ENCODE measurements at regions not wholly inside any gene's neighbourhood (a gene's known extent, or its start where the extent isn't known, plus 50 kb on each side); places are given as distances from the start of the nearest gene placed in this dataset.
"Not testable (repeated sequence)": the region's sequence is repeated elsewhere in the genome, so short reads cannot be mapped to it uniquely, and the experiment has no call there.

DNA sequence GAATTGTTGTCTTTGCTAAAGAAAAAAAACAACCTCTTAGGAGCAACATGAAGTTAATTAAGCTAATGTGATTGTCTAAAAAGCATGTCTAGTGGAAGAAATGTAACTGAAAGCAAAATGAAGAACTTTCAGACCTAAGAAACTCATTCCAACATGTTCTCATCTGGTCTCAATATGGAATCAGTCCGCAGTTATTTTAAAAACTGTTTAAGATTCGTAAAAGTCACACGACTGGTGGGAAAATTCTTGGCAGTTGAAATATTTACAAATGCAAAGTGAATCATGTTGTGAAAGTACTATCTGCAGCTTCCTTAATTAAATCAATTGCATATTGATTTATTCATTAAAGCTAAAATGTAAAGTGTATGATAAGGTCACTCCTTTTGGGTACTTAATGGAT, 117.8 kb upstream of the DIAPH2 start:
- WGBS (ENCODE audit: insufficient coverage, low lambda C conversion rate) = no CpG with 5 or more reads among the region's 3 CpGs
- no peaks in the 10 kb centered on the region for H3K4me1 ChIP-seq (ENCODE audit: control insufficient read depth, insufficient read depth, low read length)
- no peak overlapping the region for H3K4me3 ChIP-seq (ENCODE audit: low read length)
- DNase-seq = no peak
- H3K27ac ChIP-seq (ENCODE audit: low read length) = no peak overlapping the region
- H3K36me3 ChIP-seq (ENCODE audit: control insufficient read depth, insufficient read depth, low read length) = no peaks in the 10 kb centered on the region
- H3K9me3 ChIP-seq (ENCODE audit: control insufficient read depth, low read depth, low read length) = no peaks in the 10 kb centered on the region
- no peaks in the 10 kb centered on the region for H3K27me3 ChIP-seq (ENCODE audit: control insufficient read depth, insufficient read depth, low read length)

- Histone ChIP-seq H3K9me3 (ENCODE audit: control insufficient read depth, low read depth, low read length) (no peaks in the 10 kb centered on the region), H3K27ac (ENCODE audit: low read length) (no peak overlapping the region), H3K4me3 (ENCODE audit: low read length) (no peak overlapping the region), H3K4me1 (ENCODE audit: control insufficient read depth, insufficient read depth, low read length) (no peaks in the 10 kb centered on the region), H3K36me3 (ENCODE audit: control insufficient read depth, insufficient read depth, low read length) (no peaks in the 10 kb centered on the region), H3K27me3 (ENCODE audit: control insufficient read depth, insufficient read depth, low read length) (no peaks in the 10 kb centered on the region)
- DNase-seq = no peak
- WGBS (ENCODE audit: insufficient coverage, low lambda C conversion rate) = 92% methylated on average over 2 of the region's 3 CpGs
Measured at GRCh38 chrX:96568071-96568470, 116.6 kb upstream of the DIAPH2 start.

DNA sequence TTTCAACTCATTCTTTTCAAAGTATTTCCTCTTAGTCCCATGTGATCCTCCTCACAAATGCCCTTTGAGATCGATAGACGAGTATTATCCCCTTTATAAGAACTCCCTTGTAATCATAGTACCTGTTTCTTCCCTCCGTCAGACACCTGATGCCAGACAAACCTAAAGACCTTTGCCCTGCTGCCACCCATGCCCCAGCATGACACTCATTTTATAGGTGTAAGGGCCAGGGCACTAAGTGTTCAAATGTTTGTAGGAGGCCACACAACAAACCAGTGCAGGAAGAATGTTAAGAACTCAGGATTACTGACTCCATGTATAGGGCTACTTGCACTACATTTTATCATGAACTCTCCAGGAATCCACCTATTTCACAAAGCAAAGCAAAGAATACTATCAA, 115.6 kb upstream of the DIAPH2 start:
- no peak for DNase-seq
- H3K4me1 ChIP-seq (ENCODE audit: control insufficient read depth, insufficient read depth, low read length) = no peaks in the 10 kb centered on the region
- WGBS (ENCODE audit: insufficient coverage, low lambda C conversion rate) = no CpG with 5 or more reads among the region's 3 CpGs
- H3K9me3 ChIP-seq (ENCODE audit: control insufficient read depth, low read depth, low read length) = no peaks in the 10 kb centered on the region
- H3K36me3 ChIP-seq (ENCODE audit: control insufficient read depth, insufficient read depth, low read length) = no peaks in the 10 kb centered on the region
- no peak overlapping the region for H3K27ac ChIP-seq (ENCODE audit: low read length)
- no peak overlapping the region for H3K4me3 ChIP-seq (ENCODE audit: low read length)
- H3K27me3 ChIP-seq (ENCODE audit: control insufficient read depth, insufficient read depth, low read length) = no peaks in the 10 kb centered on the region

DNA sequence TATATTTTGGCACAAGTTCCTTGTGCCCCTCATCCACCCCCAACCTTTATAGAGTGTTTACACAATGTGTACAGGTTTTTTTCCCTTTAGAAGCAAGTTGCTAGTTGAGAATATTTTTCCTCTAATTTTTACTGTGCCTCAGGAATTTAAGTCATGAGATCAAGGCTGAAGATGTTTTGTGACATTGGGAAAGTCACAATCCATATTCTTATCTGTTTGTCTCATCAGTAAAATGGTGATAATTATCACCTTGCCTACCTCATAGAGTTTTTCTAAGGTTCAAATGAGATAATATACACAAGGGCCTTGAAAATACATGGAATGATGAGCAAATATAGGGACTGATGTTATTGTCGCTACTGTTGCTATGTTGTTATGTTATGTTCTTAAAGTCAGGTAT, 109.6 kb upstream of the DIAPH2 start:
- DNase-seq = no peak
- no CpG with 5 or more reads among the region's 1 CpG for WGBS (ENCODE audit: insufficient coverage, low lambda C conversion rate)
- no peaks in the 10 kb centered on the region for H3K36me3 ChIP-seq (ENCODE audit: control insufficient read depth, insufficient read depth, low read length)
- H3K9me3 ChIP-seq (ENCODE audit: control insufficient read depth, low read depth, low read length) = no peaks in the 10 kb centered on the region
- no peaks in the 10 kb centered on the region for H3K27me3 ChIP-seq (ENCODE audit: control insufficient read depth, insufficient read depth, low read length)
- H3K4me1 ChIP-seq (ENCODE audit: control insufficient read depth, insufficient read depth, low read length) = no peaks in the 10 kb centered on the region
- H3K27ac ChIP-seq (ENCODE audit: low read length) = no peak overlapping the region
- no peak overlapping the region for H3K4me3 ChIP-seq (ENCODE audit: low read length)

DNA sequence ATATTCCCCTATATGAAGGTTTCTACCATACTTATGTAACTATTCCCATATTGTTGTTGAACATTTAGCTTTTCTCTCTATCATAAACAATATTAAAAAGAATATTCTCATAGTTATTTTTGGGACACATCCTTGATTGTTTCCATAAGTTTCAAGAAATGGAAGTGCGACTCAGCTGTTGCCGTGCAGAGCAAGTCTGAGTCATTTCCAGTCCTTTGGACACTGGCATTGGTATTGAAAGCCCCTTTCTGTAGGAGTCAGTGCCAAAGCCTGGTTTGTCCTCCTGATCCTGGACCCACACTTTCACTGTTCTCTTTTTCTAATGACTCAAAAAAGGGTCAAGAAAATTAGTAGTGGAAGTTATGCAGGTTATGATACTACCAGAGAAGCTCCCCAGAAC, 108.3 kb upstream of the DIAPH2 start:
- no peak for DNase-seq
- H3K9me3 ChIP-seq (ENCODE audit: control insufficient read depth, low read depth, low read length) = no peaks in the 10 kb centered on the region
- H3K4me1 ChIP-seq (ENCODE audit: control insufficient read depth, insufficient read depth, low read length) = no peaks in the 10 kb centered on the region
- H3K4me3 ChIP-seq (ENCODE audit: low read length) = no peak overlapping the region
- WGBS (ENCODE audit: insufficient coverage, low lambda C conversion rate) = no CpG with 5 or more reads among the region's 2 CpGs
- H3K27ac ChIP-seq (ENCODE audit: low read length) = no peak overlapping the region
- no peaks in the 10 kb centered on the region for H3K36me3 ChIP-seq (ENCODE audit: control insufficient read depth, insufficient read depth, low read length)
- H3K27me3 ChIP-seq (ENCODE audit: control insufficient read depth, insufficient read depth, low read length) = no peaks in the 10 kb centered on the region

DNA sequence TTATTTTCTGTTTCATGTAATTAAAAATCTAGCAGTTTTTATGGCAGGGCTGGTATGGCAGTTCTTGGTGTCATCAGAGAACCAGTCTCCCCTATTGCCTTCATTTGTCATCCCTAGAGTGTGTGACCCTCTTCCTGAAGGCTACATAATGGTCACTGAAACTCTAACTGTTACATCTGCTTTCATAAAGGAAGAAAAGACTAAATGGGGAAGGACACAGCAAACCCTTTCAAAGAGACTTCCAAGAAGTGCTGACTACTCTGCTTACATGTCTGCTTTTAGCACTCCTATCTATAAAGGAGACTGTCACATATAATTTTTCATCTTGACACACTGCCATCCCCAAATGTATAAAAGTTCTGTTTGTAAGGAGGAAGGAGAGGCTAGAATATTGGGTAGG, 105.9 kb upstream of the DIAPH2 start:
- H3K4me1 ChIP-seq (ENCODE audit: control insufficient read depth, insufficient read depth, low read length) = no peaks in the 10 kb centered on the region
- no peak overlapping the region for H3K27ac ChIP-seq (ENCODE audit: low read length)
- H3K4me3 ChIP-seq (ENCODE audit: low read length) = no peak overlapping the region
- H3K9me3 ChIP-seq (ENCODE audit: control insufficient read depth, low read depth, low read length) = no peaks in the 10 kb centered on the region
- no peaks in the 10 kb centered on the region for H3K27me3 ChIP-seq (ENCODE audit: control insufficient read depth, insufficient read depth, low read length)
- DNase-seq = no peak
- no peaks in the 10 kb centered on the region for H3K36me3 ChIP-seq (ENCODE audit: control insufficient read depth, insufficient read depth, low read length)

- H3K36me3 ChIP-seq (ENCODE audit: control insufficient read depth, insufficient read depth, low read length) = no peaks in the 10 kb centered on the region
- no peaks in the 10 kb centered on the region for H3K4me1 ChIP-seq (ENCODE audit: control insufficient read depth, insufficient read depth, low read length)
- no peak overlapping the region for H3K4me3 ChIP-seq (ENCODE audit: low read length)
- no peaks in the 10 kb centered on the region for H3K9me3 ChIP-seq (ENCODE audit: control insufficient read depth, low read depth, low read length)
- H3K27ac ChIP-seq (ENCODE audit: low read length) = no peak overlapping the region
- no peaks in the 10 kb centered on the region for H3K27me3 ChIP-seq (ENCODE audit: control insufficient read depth, insufficient read depth, low read length)
- no peak for DNase-seq
Measured at GRCh38 chrX:96579252-96579651, 105.4 kb upstream of the DIAPH2 start.

DNA sequence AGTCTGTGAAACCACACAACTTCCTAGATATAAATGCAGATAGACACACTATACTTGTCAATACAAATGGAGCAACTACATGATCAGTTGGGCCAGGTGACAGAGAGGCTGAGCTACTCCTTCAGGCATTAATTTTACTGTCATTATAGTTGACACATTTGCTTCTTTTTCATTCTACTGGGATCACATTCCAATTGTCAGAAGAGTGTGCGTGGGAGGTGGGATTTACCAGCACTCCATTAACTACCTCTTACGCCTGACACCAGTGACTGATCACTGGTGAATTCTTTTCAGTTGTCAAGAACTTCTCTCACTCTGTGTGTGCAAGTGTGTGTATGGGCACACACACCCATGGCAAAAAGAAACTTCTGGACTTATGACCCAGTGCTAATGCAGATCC, 94.2 kb upstream of the DIAPH2 start:
- Histone ChIP-seq H3K27ac (ENCODE audit: low read length) (no peak overlapping the region), H3K27me3 (ENCODE audit: control insufficient read depth, insufficient read depth, low read length) (no peaks in the 10 kb centered on the region), H3K4me1 (ENCODE audit: control insufficient read depth, insufficient read depth, low read length) (no peaks in the 10 kb centered on the region), H3K9me3 (ENCODE audit: control insufficient read depth, low read depth, low read length) (no peaks in the 10 kb centered on the region), H3K36me3 (ENCODE audit: control insufficient read depth, insufficient read depth, low read length) (no peaks in the 10 kb centered on the region), H3K4me3 (ENCODE audit: low read length) (no peak overlapping the region)
- WGBS (ENCODE audit: insufficient coverage, low lambda C conversion rate) = no CpG with 5 or more reads among the region's 2 CpGs
- DNase-seq = no peak

DNA sequence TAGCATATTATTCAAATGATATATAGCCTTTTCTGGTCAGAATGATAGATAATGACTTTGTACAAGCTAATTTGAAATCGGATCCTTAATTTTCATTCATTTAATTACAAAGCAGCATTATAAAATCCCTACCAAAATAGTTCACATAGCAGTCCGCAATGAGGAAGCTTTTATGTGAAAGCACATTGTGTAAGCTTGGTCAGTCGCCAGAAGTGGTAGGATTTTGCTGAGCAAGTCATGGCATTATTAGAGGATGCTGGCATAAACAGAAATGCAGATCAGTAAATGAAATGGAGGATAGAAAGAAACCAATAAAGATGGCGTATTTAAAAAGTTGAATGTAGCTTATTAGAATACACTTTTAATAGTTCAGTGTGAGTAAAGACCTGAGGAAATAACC, 93.2 kb upstream of the DIAPH2 start:
- 100% methylated on average over 1 of the region's 4 CpGs for WGBS (ENCODE audit: insufficient coverage, low lambda C conversion rate)
- no peak overlapping the region for H3K4me3 ChIP-seq (ENCODE audit: low read length)
- H3K27ac ChIP-seq (ENCODE audit: low read length) = no peak overlapping the region
- no peaks in the 10 kb centered on the region for H3K4me1 ChIP-seq (ENCODE audit: control insufficient read depth, insufficient read depth, low read length)
- DNase-seq = no peak
- H3K9me3 ChIP-seq (ENCODE audit: control insufficient read depth, low read depth, low read length) = no peaks in the 10 kb centered on the region
- no peaks in the 10 kb centered on the region for H3K27me3 ChIP-seq (ENCODE audit: control insufficient read depth, insufficient read depth, low read length)
- H3K36me3 ChIP-seq (ENCODE audit: control insufficient read depth, insufficient read depth, low read length) = no peaks in the 10 kb centered on the region

- H3K4me1 ChIP-seq (ENCODE audit: control insufficient read depth, insufficient read depth, low read length); H3K36me3 ChIP-seq (ENCODE audit: control insufficient read depth, insufficient read depth, low read length); H3K4me3 ChIP-seq (ENCODE audit: low read length); DNase-seq; H3K27me3 ChIP-seq (ENCODE audit: control insufficient read depth, insufficient read depth, low read length); H3K27ac ChIP-seq (ENCODE audit: low read length); H3K9me3 ChIP-seq (ENCODE audit: control insufficient read depth, low read depth, low read length): not testable (repeated sequence)
- no CpG with 5 or more reads among the region's 9 CpGs for WGBS (ENCODE audit: insufficient coverage, low lambda C conversion rate)
Measured at GRCh38 chrX:96597847-96598246, 86.8 kb upstream of the DIAPH2 start.

GRCh38 chrX:96611619-96612362, 72.9 kb upstream of the DIAPH2 start:
- no peak for DNase-seq
- no peak overlapping the region for H3K4me3 ChIP-seq (ENCODE audit: low read length)
- no CpG with 5 or more reads among the region's 3 CpGs for WGBS (ENCODE audit: insufficient coverage, low lambda C conversion rate)

More at GRCh38 chrX:96611619-96612362, 72.9 kb upstream of the DIAPH2 start:
- Histone ChIP-seq H3K27ac (ENCODE audit: low read length) (no peak overlapping the region), H3K36me3 (ENCODE audit: control insufficient read depth, insufficient read depth, low read length) (no peaks in the 10 kb centered on the region), H3K27me3 (ENCODE audit: control insufficient read depth, insufficient read depth, low read length) (no peaks in the 10 kb centered on the region), H3K4me1 (ENCODE audit: control insufficient read depth, insufficient read depth, low read length) (no peaks in the 10 kb centered on the region), H3K9me3 (ENCODE audit: control insufficient read depth, low read depth, low read length) (no peaks in the 10 kb centered on the region)

All from large intestine (tissue), 3 donors.